PC-9 (cell line): ENCODE measurements at regions not wholly inside any gene's neighbourhood (a gene's known extent, or its start where the extent isn't known, plus 50 kb on each side); places are given as distances from the start of the nearest gene placed in this dataset.

Experiments used
- BruUV-seq: library from RNA; stranded (reverse); fragments of 400-500 nt; replicated peaks from 2 replicates; lab custom pipeline; 2021; lab: Mats Ljungman, UMichigan
- CTCF ChIA-PET: fragments of 300-600 bp; sonication (Branson Sonifier 250); formaldehyde crosslinking; loops from one replicate; lab custom pipeline; 2022; ENCODE audit warnings: antibody characterized with exemption; lab: Charles Lee
- POLR2A ChIA-PET: fragments of 300-600 bp; sonication (Branson Sonifier 250); formaldehyde crosslinking; loops from one replicate; lab custom pipeline; 2022; ENCODE audit warnings: antibody characterized with exemption; ENCODE audit not compliant: unreplicated experiment; lab: Charles Lee
- DNase-seq, 2 experiments: peaks; one replicate each; pipeline versions ENCODE4 v3.0.0 to v3.0.0-alpha.2; 2015 to 2022; ENCODE audit warnings: mixed read lengths in 1 of 2
- H2AFZ ChIP-seq: fragments of 200-600 bp; sonication (generic); 2 replicates; pipeline ENCODE4 v1.8.1; 2017; ENCODE audit warnings: antibody characterized with exemption
- H3F3A ChIP-seq: fragments of 200-600 bp; sonication (generic); 2 replicates; pipeline ENCODE4 v1.8.1; 2017; ENCODE audit warnings: antibody characterized with exemption, mild to moderate bottlenecking, low read depth; ENCODE audit not compliant: insufficient read depth
- H3K27ac ChIP-seq: fragments of 200-600 bp; sonication (generic); 2 replicates; pipeline ENCODE4 v1.6.1; 2016; ENCODE audit warnings: mixed run types
- H3K27me3 ChIP-seq: fragments of 200-600 bp; sonication (generic); 2 replicates; pipeline ENCODE4 v1.6.1; 2016; ENCODE audit warnings: low read depth, mixed run types; ENCODE audit not compliant: insufficient read depth
- H3K36me3 ChIP-seq: fragments of 200-600 bp; sonication (generic); 2 replicates; pipeline ENCODE4 v1.6.1; 2016; ENCODE audit warnings: low read depth, mixed run types
- H3K4me1 ChIP-seq: fragments of 200-600 bp; sonication (generic); replicated peaks from 2 replicates; pipeline ENCODE4 v1.6.1; 2016; ENCODE audit warnings: mixed run types; ENCODE audit not compliant: insufficient read depth
- H3K4me2 ChIP-seq: fragments of 200-600 bp; sonication (generic); 2 replicates; pipeline ENCODE4 v1.6.1; 2017; ENCODE audit warnings: mixed run types
- H3K4me3 ChIP-seq: fragments of 200-600 bp; sonication (generic); 2 replicates; pipeline ENCODE4 v1.6.1; 2016; ENCODE audit warnings: mixed run types
- H3K79me2 ChIP-seq: fragments of 200-600 bp; sonication (generic); 2 replicates; pipeline ENCODE4 v1.6.1; 2017; ENCODE audit warnings: low read depth, mixed run types
- H3K9me2 ChIP-seq: fragments of 200-600 bp; sonication (generic); 2 replicates; pipeline ENCODE4 v1.8.1; 2017; ENCODE audit warnings: mild to moderate bottlenecking; ENCODE audit not compliant: insufficient read depth
- H3K9me3 ChIP-seq: fragments of 200-600 bp; sonication (generic); 2 replicates; pipeline ENCODE4 v1.8.1; 2016; ENCODE audit warnings: low read depth; ENCODE audit not compliant: insufficient read depth
- H4K20me1 ChIP-seq: fragments of 200-600 bp; sonication (generic); 2 replicates; pipeline ENCODE4 v1.8.1; 2017; ENCODE audit not compliant: insufficient read depth
- EZH2 ChIP-seq: fragments of 200-600 bp; sonication (generic); IDR thresholded peaks from 2 replicates; pipeline ENCODE4 v1.8.0; 2017; ENCODE audit warnings: antibody characterized with exemption, low read depth
- intact Hi-C: fragments of 100-400 bp; cut with micrococcal nuclease; formaldehyde crosslinking; loops from one replicate; pipeline ENCODE4 v1.10.0; 2022; ENCODE audit not compliant: unreplicated experiment
- TF ChIP-seq, protein P1 (sequence below): fragments of 200-600 bp; sonication (generic); conservative IDR thresholded peaks from 2 replicates; pipeline ENCODE4 v1.6.1; 2017; ENCODE audit warnings: mixed run types, antibody characterized with exemption, mild to moderate bottlenecking, moderate library complexity

DNA sequence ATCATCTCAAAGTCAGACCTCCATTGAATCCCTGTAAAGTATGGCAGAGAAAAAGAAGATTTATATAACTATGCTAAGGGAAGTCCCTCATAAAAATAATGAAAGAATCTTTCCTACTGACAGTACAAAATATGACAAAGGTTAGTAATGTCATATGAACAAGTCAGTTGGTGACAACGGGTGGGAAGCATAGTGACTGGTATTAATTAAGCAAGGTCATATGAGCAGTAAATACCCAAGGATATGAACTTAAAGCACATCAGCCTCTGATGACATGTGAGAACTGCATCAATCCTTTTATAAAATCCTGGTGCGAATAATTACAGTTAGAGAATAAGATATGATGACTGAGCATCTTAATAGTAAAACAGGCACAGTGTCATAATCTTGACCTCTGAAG is 364.8 kb upstream of the GALNTL6 start:
- Histone ChIP-seq H3K27me3 (no peaks in the 10 kb centered on the region), H3F3A (no peaks in the 10 kb centered on the region), H2AFZ (no peak overlapping the region), H3K4me1 (no peaks in the 10 kb centered on the region), H3K9me2 (no peaks in the 10 kb centered on the region), H3K4me3 (no peak overlapping the region), H3K79me2 (no peaks in the 10 kb centered on the region), H3K36me3 (no peaks in the 10 kb centered on the region), H3K27ac (no peak overlapping the region), H3K4me2 (no peak overlapping the region), H3K9me3 (no peaks in the 10 kb centered on the region), H4K20me1 (no peaks in the 10 kb centered on the region)
- CTCF ChIA-PET, result no interaction called here
- intact Hi-C loops, result no loop called here
- no peak for TF ChIP-seq EZH2
- TF ChIP-seq, protein P1, sequence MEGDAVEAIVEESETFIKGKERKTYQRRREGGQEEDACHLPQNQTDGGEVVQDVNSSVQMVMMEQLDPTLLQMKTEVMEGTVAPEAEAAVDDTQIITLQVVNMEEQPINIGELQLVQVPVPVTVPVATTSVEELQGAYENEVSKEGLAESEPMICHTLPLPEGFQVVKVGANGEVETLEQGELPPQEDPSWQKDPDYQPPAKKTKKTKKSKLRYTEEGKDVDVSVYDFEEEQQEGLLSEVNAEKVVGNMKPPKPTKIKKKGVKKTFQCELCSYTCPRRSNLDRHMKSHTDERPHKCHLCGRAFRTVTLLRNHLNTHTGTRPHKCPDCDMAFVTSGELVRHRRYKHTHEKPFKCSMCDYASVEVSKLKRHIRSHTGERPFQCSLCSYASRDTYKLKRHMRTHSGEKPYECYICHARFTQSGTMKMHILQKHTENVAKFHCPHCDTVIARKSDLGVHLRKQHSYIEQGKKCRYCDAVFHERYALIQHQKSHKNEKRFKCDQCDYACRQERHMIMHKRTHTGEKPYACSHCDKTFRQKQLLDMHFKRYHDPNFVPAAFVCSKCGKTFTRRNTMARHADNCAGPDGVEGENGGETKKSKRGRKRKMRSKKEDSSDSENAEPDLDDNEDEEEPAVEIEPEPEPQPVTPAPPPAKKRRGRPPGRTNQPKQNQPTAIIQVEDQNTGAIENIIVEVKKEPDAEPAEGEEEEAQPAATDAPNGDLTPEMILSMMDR, result no peak
- POLR2A ChIA-PET, result no interaction called here
- BruUV-seq, result no TSS peak
- DNase-seq, result no peak

DNA sequence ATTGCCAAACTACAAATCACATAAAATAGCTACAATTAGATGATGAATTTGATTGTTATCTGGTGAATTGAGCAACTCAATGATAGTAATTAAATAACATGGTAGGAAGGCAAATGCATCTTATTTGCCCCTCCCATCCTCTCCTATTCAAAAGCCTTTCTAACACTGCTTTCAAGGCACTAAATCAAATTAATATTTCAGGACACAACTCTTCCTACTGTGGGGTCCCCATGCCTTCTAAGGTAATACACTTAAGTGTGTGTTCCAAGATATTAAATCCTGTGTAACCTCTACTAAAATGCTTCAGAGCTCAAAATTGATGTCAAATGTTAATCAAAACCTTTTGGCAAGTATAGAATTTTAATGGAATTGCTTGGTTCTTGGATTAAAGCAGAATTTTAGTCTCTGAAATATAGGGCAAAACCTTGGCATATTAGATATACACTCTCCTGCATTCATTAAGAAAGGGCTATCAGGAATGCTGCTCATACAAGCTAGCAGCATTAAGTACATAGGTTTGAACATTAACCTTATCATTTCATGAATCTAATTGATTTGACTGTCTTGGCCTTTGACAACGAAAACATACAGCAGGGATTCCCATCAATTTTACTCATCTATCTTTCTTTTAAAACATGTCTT is 371.8 kb upstream of the GALNTL6 start:
- Histone ChIP-seq H2AFZ (no peak overlapping the region), H3K79me2 (no peaks in the 10 kb centered on the region), H3K9me3 (no peaks in the 10 kb centered on the region), H3K27ac (no peak overlapping the region), H4K20me1 (no peaks in the 10 kb centered on the region), H3K36me3 (no peaks in the 10 kb centered on the region), H3K4me1 (no peaks in the 10 kb centered on the region), H3K9me2 (no peaks in the 10 kb centered on the region), H3K4me2 (no peak overlapping the region), H3F3A (no peaks in the 10 kb centered on the region), H3K27me3 (no peaks in the 10 kb centered on the region), H3K4me3 (no peak overlapping the region)
- TF ChIP-seq EZH2, result no peak
- TF ChIP-seq, protein P1, result no peak
- POLR2A ChIA-PET, result no interaction called here
- DNase-seq, result no peak
- CTCF ChIA-PET, result no interaction called here
- intact Hi-C loops, result no loop called here
- BruUV-seq, result no TSS peak

DNA sequence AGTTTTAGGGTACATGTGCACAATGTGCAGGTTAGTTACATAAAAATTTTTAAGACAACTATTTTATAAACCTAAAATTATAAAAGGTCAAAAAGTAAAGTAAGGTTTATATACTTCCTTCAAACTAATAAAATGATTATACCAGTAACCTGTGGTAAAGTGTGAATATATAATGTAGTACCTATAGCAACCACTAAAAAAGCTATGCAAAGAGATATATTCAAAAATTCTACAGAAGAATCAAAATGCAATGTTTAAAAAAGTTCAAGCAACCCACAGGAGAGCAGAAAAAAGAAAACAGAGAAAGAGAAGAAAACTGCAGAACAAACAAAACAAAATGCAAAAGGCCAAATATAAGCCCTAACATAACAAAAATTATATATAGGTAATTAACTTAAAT is 379.5 kb upstream of the GALNTL6 start:
- Histone ChIP-seq H4K20me1 (no peaks in the 10 kb centered on the region), H3K27ac (no peak overlapping the region), H3K4me2 (no peak overlapping the region), H3K4me3 (no peak overlapping the region), H3K9me3 (no peaks in the 10 kb centered on the region), H3K27me3 (no peaks in the 10 kb centered on the region), H3K36me3 (no peaks in the 10 kb centered on the region), H3K9me2 (no peaks in the 10 kb centered on the region), H2AFZ (no peak overlapping the region), H3K4me1 (no peaks in the 10 kb centered on the region), H3K79me2 (no peaks in the 10 kb centered on the region), H3F3A (no peaks in the 10 kb centered on the region)
- intact Hi-C loops, result no loop called here
- no peak for TF ChIP-seq EZH2
- TF ChIP-seq, protein P1, result no peak
- no peak for DNase-seq
- ChIA-PET POLR2A (no interaction called here), CTCF (no interaction called here)
- BruUV-seq, result no TSS peak
